Panc1 (cell line): ENCODE measurements at regions not wholly inside any gene's neighbourhood (a gene's known extent, or its start where the extent isn't known, plus 50 kb on each side); places are given as distances from the start of the nearest gene placed in this dataset.

Source experiments
- ATAC-seq: fragments of 200-7000 bp; cut with Tn5 transposase; 2 replicates; pipeline ENCODE4 v1.9.1; 2020; ENCODE audit warnings: mild to moderate bottlenecking, moderate library complexity
- BruUV-seq: library from RNA; stranded (reverse); fragments of 400-500 nt; replicated peaks from 2 replicates; lab custom pipeline; 2021; lab: Mats Ljungman, UMichigan
- CTCF ChIA-PET: fragments of 300-600 bp; sonication (Branson Sonifier 250); formaldehyde crosslinking; loops from one replicate; lab custom pipeline; 2022; ENCODE audit warnings: antibody characterized with exemption; lab: Charles Lee
- POLR2A ChIA-PET: fragments of 300-600 bp; sonication (Branson Sonifier 250); formaldehyde crosslinking; loops from one replicate; lab custom pipeline; 2022; ENCODE audit warnings: antibody characterized with exemption; lab: Charles Lee
- DNase-seq: peaks from one replicate; pipeline ENCODE4 v3.0.0-alpha.2; 2010; ENCODE audit warnings: low read depth, low spot score
- H3K27ac ChIP-seq: 2 replicates; pipeline ENCODE4 v1.5.1; 2011; ENCODE audit warnings: mild to moderate bottlenecking, low read length, inconsistent platforms
- H3K27me3 ChIP-seq: fragments of 200-500 bp; sonication (Bioruptor generic); 2 replicates; pipeline ENCODE4 v1.6.0; 2014; ENCODE audit warnings: low read length, inconsistent platforms; ENCODE audit not compliant: control insufficient read depth, insufficient read depth
- H3K36me3 ChIP-seq: fragments of 200-500 bp; sonication (Bioruptor generic); 2 replicates; pipeline ENCODE4 v1.5.1; 2014; ENCODE audit warnings: inconsistent platforms, mild to moderate bottlenecking, low read length, moderate library complexity; ENCODE audit not compliant: control insufficient read depth, insufficient read depth
- H3K4me1 ChIP-seq: 2 replicates; pipeline ENCODE4 v1.5.1; 2011; ENCODE audit warnings: inconsistent platforms, mild to moderate bottlenecking, low read length, moderate library complexity; ENCODE audit not compliant: control insufficient read depth, insufficient read depth
- H3K4me3 ChIP-seq, 2 experiments: 2 replicates each; pipeline ENCODE4 v1.5.1; 2011 to 2012; ENCODE audit warnings: low read depth in 2 of 2, low read length in 2 of 2, mild to moderate bottlenecking in 2 of 2, inconsistent platforms in 1 of 2, moderate library complexity in 1 of 2
- H3K9me3 ChIP-seq: fragments of 200-500 bp; sonication (Bioruptor generic); 2 replicates; pipeline ENCODE4 v1.5.1; 2014; ENCODE audit warnings: low read depth, mild to moderate bottlenecking, inconsistent platforms, low read length, moderate library complexity; ENCODE audit not compliant: control insufficient read depth, insufficient read depth
- CTCF ChIP-seq: fragments of 450-650 bp; IDR thresholded peaks from 2 replicates; pipeline ENCODE4 v1.5.1; 2017; ENCODE audit warnings: mild to moderate bottlenecking
- POLR2AphosphoS5 ChIP-seq: IDR thresholded peaks from 2 replicates; pipeline ENCODE4 v1.6.1; 2012; ENCODE audit warnings: mild to moderate bottlenecking, low read depth, low read length, moderate library complexity
- SIN3A ChIP-seq: IDR thresholded peaks from 2 replicates; pipeline ENCODE4 v1.6.1; 2012; ENCODE audit warnings: low read depth, mild to moderate bottlenecking, low read length, moderate library complexity, borderline replicate concordance; ENCODE audit not compliant: insufficient read depth
- TCF7L2 ChIP-seq: IDR thresholded peaks from 2 replicates; pipeline ENCODE4 v1.6.1; 2011; ENCODE audit warnings: mild to moderate bottlenecking, low read depth, low read length, inconsistent platforms
- in situ Hi-C: cut with HindIII; loops from 2 replicates; pipeline ENCODE4 v1.10.0; 2016; ENCODE audit warnings: low sequenced_read_pairs, low pct_unique_long_range_greater_than_20kb
- intact Hi-C: fragments of 100-400 bp; cut with micrococcal nuclease; formaldehyde crosslinking; loops from one replicate; pipeline ENCODE4 v1.10.0; 2022; ENCODE audit not compliant: unreplicated experiment
- TF ChIP-seq, protein P1 (sequence below), 2 experiments: IDR thresholded peaks; 2 replicates each; pipeline ENCODE4 v1.6.1; 2011 to 2012; ENCODE audit warnings: low read depth in 2 of 2, control low read depth in 1 of 2, low read length in 1 of 2, mild to moderate bottlenecking in 1 of 2, moderate library complexity in 1 of 2; ENCODE audit not compliant: insufficient read depth in 1 of 2

GRCh38 chr5:12655675-12656074 lies 751.4 kb upstream of the CTNND2 start:
- Histone ChIP-seq H3K27ac (no peak overlapping the region), H3K9me3 (peaks cover 4% of the 10 kb centered on the region; the same call in 1 of the 2 replicates), H3K36me3 (no peaks in the 10 kb centered on the region), H3K4me1 (no peaks in the 10 kb centered on the region), H3K4me3 (no peak overlapping the region), H3K27me3 (no peaks in the 10 kb centered on the region)
- ChIA-PET POLR2A (no interaction called here), CTCF (no interaction called here)
- in situ Hi-C loops (no loop called here), intact Hi-C loops (no loop called here)
- TF ChIP-seq CTCF (no peak), TCF7L2 (no peak), SIN3A (no peak), POLR2AphosphoS5 (no peak)
- TF ChIP-seq, protein P1, sequence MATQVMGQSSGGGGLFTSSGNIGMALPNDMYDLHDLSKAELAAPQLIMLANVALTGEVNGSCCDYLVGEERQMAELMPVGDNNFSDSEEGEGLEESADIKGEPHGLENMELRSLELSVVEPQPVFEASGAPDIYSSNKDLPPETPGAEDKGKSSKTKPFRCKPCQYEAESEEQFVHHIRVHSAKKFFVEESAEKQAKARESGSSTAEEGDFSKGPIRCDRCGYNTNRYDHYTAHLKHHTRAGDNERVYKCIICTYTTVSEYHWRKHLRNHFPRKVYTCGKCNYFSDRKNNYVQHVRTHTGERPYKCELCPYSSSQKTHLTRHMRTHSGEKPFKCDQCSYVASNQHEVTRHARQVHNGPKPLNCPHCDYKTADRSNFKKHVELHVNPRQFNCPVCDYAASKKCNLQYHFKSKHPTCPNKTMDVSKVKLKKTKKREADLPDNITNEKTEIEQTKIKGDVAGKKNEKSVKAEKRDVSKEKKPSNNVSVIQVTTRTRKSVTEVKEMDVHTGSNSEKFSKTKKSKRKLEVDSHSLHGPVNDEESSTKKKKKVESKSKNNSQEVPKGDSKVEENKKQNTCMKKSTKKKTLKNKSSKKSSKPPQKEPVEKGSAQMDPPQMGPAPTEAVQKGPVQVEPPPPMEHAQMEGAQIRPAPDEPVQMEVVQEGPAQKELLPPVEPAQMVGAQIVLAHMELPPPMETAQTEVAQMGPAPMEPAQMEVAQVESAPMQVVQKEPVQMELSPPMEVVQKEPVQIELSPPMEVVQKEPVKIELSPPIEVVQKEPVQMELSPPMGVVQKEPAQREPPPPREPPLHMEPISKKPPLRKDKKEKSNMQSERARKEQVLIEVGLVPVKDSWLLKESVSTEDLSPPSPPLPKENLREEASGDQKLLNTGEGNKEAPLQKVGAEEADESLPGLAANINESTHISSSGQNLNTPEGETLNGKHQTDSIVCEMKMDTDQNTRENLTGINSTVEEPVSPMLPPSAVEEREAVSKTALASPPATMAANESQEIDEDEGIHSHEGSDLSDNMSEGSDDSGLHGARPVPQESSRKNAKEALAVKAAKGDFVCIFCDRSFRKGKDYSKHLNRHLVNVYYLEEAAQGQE (IDR thresholded peaks at IDR 0.05; ENCODE audit: insufficient read depth in 1 of 2, low read depth in 2 of 2, low read length in 1 of 2) = no peak
- ATAC-seq (no peak), DNase-seq (no peak)
- no TSS peak for BruUV-seq

DNA sequence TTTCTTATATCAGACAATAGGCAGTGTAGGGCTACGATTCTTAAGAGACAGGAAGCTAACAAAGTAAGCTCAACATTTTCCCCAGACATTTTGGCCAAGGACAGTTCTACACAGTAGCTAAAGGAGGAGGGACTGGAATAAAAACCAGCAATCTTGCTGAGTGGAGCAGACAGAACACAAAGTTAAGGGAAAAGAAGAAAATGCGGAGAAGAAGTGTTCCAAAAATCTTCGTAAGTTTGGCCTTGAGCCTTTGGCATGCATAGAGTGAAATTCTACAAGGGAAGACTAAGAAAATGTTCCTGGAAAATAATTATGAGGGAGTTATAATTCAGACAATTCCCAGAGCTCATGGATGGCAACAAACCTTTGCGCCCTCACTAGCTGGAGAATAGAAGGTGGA lies 748.0 kb upstream of the CTNND2 start:
- no TSS peak for BruUV-seq
- H3K27ac ChIP-seq = no peak overlapping the region
- TF ChIP-seq TCF7L2 = no peak
- TF ChIP-seq, protein P1 (IDR thresholded peaks at IDR 0.05; ENCODE audit: insufficient read depth in 1 of 2, low read depth in 2 of 2, low read length in 1 of 2) = no peak
- TF ChIP-seq POLR2AphosphoS5 = no peak
- no peaks in the 10 kb centered on the region for H3K4me1 ChIP-seq
- CTCF ChIA-PET = no interaction called here
- in situ Hi-C loops = no loop called here
- H3K27me3 ChIP-seq = no peaks in the 10 kb centered on the region
- intact Hi-C loops = no loop called here
- POLR2A ChIA-PET = no interaction called here
- ATAC-seq = no peak
- peaks cover 4% of the 10 kb centered on the region; the same call in 1 of the 2 replicates for H3K9me3 ChIP-seq
- DNase-seq = no peak
- no peak overlapping the region for H3K4me3 ChIP-seq
- H3K36me3 ChIP-seq = no peaks in the 10 kb centered on the region
